ENCODE measurements at regions not wholly inside any gene's neighbourhood (a gene's known extent, or its start where the extent isn't known, plus 50 kb on each side); places are given as distances from the start of the nearest gene placed in this dataset.
"Not testable (repeated sequence)": the region's sequence is repeated elsewhere in the genome, so short reads cannot be mapped to it uniquely, and the experiment has no call there.

DNA sequence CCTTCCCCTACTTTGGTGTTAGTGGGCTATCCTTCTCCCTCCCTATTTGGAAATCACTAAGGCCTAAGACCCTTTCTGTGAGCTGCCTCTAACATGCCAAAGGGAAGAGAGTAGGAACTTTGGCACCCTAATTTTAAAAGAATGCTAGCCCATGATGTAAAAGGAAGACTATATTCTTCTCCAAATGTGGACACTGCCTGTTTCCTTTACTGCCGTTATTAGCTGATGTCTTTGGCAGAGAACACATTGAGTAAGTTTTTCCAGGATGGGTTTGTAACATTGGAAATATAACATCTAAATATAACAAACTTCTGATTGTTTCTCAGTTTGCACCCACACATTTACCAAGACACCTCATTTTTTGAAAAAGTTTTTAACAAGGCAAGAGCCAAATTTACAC is 56.9 kb upstream of the TNKS2 start:
- Mint-ChIP-seq H3K9me3 (ENCODE audit: unreplicated experiment) (no peaks in the 10 kb centered on the region), H3K27ac (ENCODE audit: unreplicated experiment) (no peak overlapping the region)

DNA sequence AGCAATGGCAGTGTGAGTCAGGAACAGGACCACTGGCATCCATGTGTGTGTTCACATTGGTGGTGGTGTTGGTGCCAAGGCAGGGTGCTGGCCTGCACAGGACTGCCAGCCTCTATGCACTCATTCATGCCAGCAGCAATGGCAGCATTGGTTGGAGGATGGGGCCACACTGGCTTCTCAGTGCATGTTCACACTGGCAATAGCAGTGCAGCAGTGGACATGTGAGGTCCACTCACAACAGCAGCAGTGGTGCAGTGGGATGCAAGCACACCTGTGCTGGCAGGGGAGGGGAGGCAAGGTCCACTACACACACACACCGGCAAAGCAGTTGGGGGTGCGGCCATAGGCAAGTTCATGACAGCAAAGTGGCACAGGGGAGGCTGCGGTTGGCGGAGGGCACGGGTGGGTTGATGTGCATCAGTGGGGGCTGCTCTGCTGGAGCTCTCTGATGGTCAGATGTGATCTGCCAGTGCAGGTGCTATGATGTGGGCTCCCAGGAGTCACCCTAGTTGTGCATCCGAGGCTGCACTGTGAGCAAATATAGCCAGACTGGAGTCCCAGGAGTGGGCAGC is 57.8 kb upstream of the TNKS2 start:
- Mint-ChIP-seq H3K4me1 (ENCODE audit: low read depth, unreplicated experiment) (no peaks in the 10 kb centered on the region), H3K4me3 (ENCODE audit: unreplicated experiment) (no peak overlapping the region), H3K9me3 (ENCODE audit: unreplicated experiment) (no peaks in the 10 kb centered on the region), H3K36me3 (ENCODE audit: low read depth, unreplicated experiment) (no peaks in the 10 kb centered on the region), H3K27me3 (ENCODE audit: low read depth, unreplicated experiment) (peaks cover 11% of the 10 kb centered on the region), H3K27ac (ENCODE audit: unreplicated experiment) (no peak overlapping the region)
- Histone ChIP-seq H2AFZ (ENCODE audit: low read depth, low read length) (no peak overlapping the region), H3K4me1 (ENCODE audit: insufficient read depth, low read length) (no peaks in the 10 kb centered on the region), H3K4me2 (ENCODE audit: low read length) (no peak overlapping the region), H3K27ac (ENCODE audit: low read depth, low read length) (no peak overlapping the region), H3K36me3 (ENCODE audit: insufficient read depth, low read length) (no peaks in the 10 kb centered on the region), H3K79me2 (ENCODE audit: insufficient read depth, low read length) (no peaks in the 10 kb centered on the region), H3K9me3 (ENCODE audit: insufficient read depth, low read depth, low read length) (no peaks in the 10 kb centered on the region), H3K27me3 (ENCODE audit: insufficient read depth, low read length) (peaks cover 16% of the 10 kb centered on the region), H3K9ac (ENCODE audit: low read length) (no peak overlapping the region), H3K4me3 (ENCODE audit: insufficient read depth, low read depth, low read length) (no peak overlapping the region), H4K20me1 (ENCODE audit: insufficient read depth, low read length) (no peaks in the 10 kb centered on the region)
- DNase-seq (ENCODE audit: low read depth) (no peak), FAIRE-seq (no peak)
- no peak for TF ChIP-seq EZH2 (IDR thresholded peaks at IDR 0.05; ENCODE audit: insufficient read depth, low read length)

More for the DNA sequence above, 56.9 kb upstream of the TNKS2 start:
- Histone ChIP-seq H3K27me3 (ENCODE audit: insufficient read depth, low read length) (peaks cover 13% of the 10 kb centered on the region), H3K4me1 (ENCODE audit: insufficient read depth, low read length) (no peaks in the 10 kb centered on the region), H3K27ac (ENCODE audit: low read depth, low read length) (no peak overlapping the region), H3K9me3 (ENCODE audit: insufficient read depth, low read depth, low read length) (no peaks in the 10 kb centered on the region), H3K4me3 (ENCODE audit: insufficient read depth, low read depth, low read length) (no peak overlapping the region), H3K36me3 (ENCODE audit: insufficient read depth, low read length) (no peaks in the 10 kb centered on the region), H2AFZ (ENCODE audit: low read depth, low read length) (no peak overlapping the region), H3K4me2 (ENCODE audit: low read length) (no peak overlapping the region), H3K79me2 (ENCODE audit: insufficient read depth, low read length) (no peaks in the 10 kb centered on the region), H4K20me1 (ENCODE audit: insufficient read depth, low read length) (no peaks in the 10 kb centered on the region), H3K9ac (ENCODE audit: low read length) (no peak overlapping the region)
- Mint-ChIP-seq H3K4me1 (ENCODE audit: low read depth, unreplicated experiment) (no peaks in the 10 kb centered on the region), H3K4me3 (ENCODE audit: unreplicated experiment) (no peak overlapping the region), H3K27me3 (ENCODE audit: low read depth, unreplicated experiment) (peaks cover 9% of the 10 kb centered on the region), H3K36me3 (ENCODE audit: low read depth, unreplicated experiment) (no peaks in the 10 kb centered on the region)
- no peak for TF ChIP-seq EZH2 (IDR thresholded peaks at IDR 0.05; ENCODE audit: insufficient read depth, low read length)
- TF ChIP-seq, protein P1, sequence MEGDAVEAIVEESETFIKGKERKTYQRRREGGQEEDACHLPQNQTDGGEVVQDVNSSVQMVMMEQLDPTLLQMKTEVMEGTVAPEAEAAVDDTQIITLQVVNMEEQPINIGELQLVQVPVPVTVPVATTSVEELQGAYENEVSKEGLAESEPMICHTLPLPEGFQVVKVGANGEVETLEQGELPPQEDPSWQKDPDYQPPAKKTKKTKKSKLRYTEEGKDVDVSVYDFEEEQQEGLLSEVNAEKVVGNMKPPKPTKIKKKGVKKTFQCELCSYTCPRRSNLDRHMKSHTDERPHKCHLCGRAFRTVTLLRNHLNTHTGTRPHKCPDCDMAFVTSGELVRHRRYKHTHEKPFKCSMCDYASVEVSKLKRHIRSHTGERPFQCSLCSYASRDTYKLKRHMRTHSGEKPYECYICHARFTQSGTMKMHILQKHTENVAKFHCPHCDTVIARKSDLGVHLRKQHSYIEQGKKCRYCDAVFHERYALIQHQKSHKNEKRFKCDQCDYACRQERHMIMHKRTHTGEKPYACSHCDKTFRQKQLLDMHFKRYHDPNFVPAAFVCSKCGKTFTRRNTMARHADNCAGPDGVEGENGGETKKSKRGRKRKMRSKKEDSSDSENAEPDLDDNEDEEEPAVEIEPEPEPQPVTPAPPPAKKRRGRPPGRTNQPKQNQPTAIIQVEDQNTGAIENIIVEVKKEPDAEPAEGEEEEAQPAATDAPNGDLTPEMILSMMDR (IDR thresholded peaks at IDR 0.05; ENCODE audit: insufficient read depth, low read depth, low read length), result no peak
- DNase-seq (ENCODE audit: low read depth), result no peak
- no peak for FAIRE-seq

DNA sequence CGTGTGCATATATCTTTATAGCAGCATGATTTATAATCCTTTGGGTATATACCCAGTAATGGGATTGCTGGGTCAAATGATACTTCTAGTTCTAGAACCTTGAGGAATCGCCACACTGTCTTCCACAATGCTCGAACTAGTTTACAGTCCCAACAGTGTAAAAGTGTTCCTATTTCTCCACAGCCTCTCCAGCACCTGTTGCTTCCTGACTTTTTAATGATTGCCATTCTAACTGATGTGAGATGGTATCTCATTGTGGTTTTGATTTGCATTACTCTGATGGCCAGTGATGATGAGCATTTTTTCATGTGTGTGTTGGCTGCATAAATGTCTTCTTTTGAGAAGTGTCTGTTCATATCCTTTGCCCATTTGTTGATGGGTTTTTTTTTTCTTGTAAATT is 66.0 kb upstream of the TNKS2 start:
- H3K27me3 ChIP-seq (ENCODE audit: insufficient read depth, low read length); H3K79me2 ChIP-seq (ENCODE audit: insufficient read depth, low read length); H3K27ac Mint-ChIP-seq (ENCODE audit: unreplicated experiment); H3K9me3 ChIP-seq (ENCODE audit: insufficient read depth, low read depth, low read length); H3K4me1 ChIP-seq (ENCODE audit: insufficient read depth, low read length); H3K36me3 ChIP-seq (ENCODE audit: insufficient read depth, low read length); H4K20me1 ChIP-seq (ENCODE audit: insufficient read depth, low read length); H3K4me3 ChIP-seq (ENCODE audit: insufficient read depth, low read depth, low read length); H3K27ac ChIP-seq (ENCODE audit: low read depth, low read length); H3K36me3 Mint-ChIP-seq (ENCODE audit: low read depth, unreplicated experiment); H3K4me3 Mint-ChIP-seq (ENCODE audit: unreplicated experiment); H3K9me3 Mint-ChIP-seq (ENCODE audit: unreplicated experiment); H3K9ac ChIP-seq (ENCODE audit: low read length); H3K4me2 ChIP-seq (ENCODE audit: low read length); DNase-seq (ENCODE audit: low read depth); H2AFZ ChIP-seq (ENCODE audit: low read depth, low read length); FAIRE-seq; H3K4me1 Mint-ChIP-seq (ENCODE audit: low read depth, unreplicated experiment): not testable (repeated sequence)
- peaks cover 13% of the 10 kb centered on the region for H3K27me3 Mint-ChIP-seq (ENCODE audit: low read depth, unreplicated experiment)

- not testable (repeated sequence) for H3K27ac Mint-ChIP-seq (ENCODE audit: unreplicated experiment); H3K27me3 ChIP-seq (ENCODE audit: insufficient read depth, low read length); H4K20me1 ChIP-seq (ENCODE audit: insufficient read depth, low read length); H3K4me1 Mint-ChIP-seq (ENCODE audit: low read depth, unreplicated experiment); H3K4me3 Mint-ChIP-seq (ENCODE audit: unreplicated experiment); H3K79me2 ChIP-seq (ENCODE audit: insufficient read depth, low read length); DNase-seq (ENCODE audit: low read depth); FAIRE-seq; H3K36me3 Mint-ChIP-seq (ENCODE audit: low read depth, unreplicated experiment); H2AFZ ChIP-seq (ENCODE audit: low read depth, low read length); H3K36me3 ChIP-seq (ENCODE audit: insufficient read depth, low read length); H3K27ac ChIP-seq (ENCODE audit: low read depth, low read length); H3K9me3 Mint-ChIP-seq (ENCODE audit: unreplicated experiment); H3K4me3 ChIP-seq (ENCODE audit: insufficient read depth, low read depth, low read length); H3K9me3 ChIP-seq (ENCODE audit: insufficient read depth, low read depth, low read length); H3K9ac ChIP-seq (ENCODE audit: low read length); H3K27me3 Mint-ChIP-seq (ENCODE audit: low read depth, unreplicated experiment); H3K4me2 ChIP-seq (ENCODE audit: low read length); H3K4me1 ChIP-seq (ENCODE audit: insufficient read depth, low read length)
Observed at GRCh38 chr10:91729339-91729738, 68.9 kb upstream of the TNKS2 start.

Measured in astrocyte (in vitro differentiated cells and primary cell).